Calu3 (cell line): ENCODE measurements at regions not wholly inside any gene's neighbourhood (a gene's known extent, or its start where the extent isn't known, plus 50 kb on each side); places are given as distances from the start of the nearest gene placed in this dataset.

ENCODE experiments used
- BruUV-seq: library from RNA; stranded (reverse); fragments of 400-500 nt; replicated peaks from 2 replicates; lab custom pipeline; 2021; lab: Mats Ljungman, UMichigan
- CTCF ChIA-PET: fragments of 300-600 bp; sonication (Branson Sonifier 250); formaldehyde crosslinking; loops from one replicate; lab custom pipeline; 2022; ENCODE audit warnings: antibody characterized with exemption; lab: Charles Lee
- DNase-seq: peaks from one replicate; pipeline ENCODE4 v3.0.0; 2022
- H3K27ac Mint-ChIP-seq: one replicate; pipeline ENCODE4 v1.8.0; 2022; ENCODE audit warnings: mixed read lengths; ENCODE audit not compliant: unreplicated experiment
- H3K27me3 Mint-ChIP-seq: one replicate; pipeline ENCODE4 v1.8.0; 2022; ENCODE audit warnings: mixed read lengths; ENCODE audit not compliant: unreplicated experiment
- H3K36me3 Mint-ChIP-seq: one replicate; pipeline ENCODE4 v1.8.0; 2022; ENCODE audit warnings: mild to moderate bottlenecking, moderate library complexity, mixed read lengths; ENCODE audit not compliant: insufficient read depth, unreplicated experiment
- H3K4me1 Mint-ChIP-seq: one replicate; pipeline ENCODE4 v1.8.0; 2022; ENCODE audit warnings: mild to moderate bottlenecking, low read depth, mixed read lengths; ENCODE audit not compliant: unreplicated experiment
- H3K4me3 Mint-ChIP-seq: one replicate; pipeline ENCODE4 v1.8.0; 2022; ENCODE audit warnings: mild to moderate bottlenecking, low read depth, moderate library complexity, mixed read lengths; ENCODE audit not compliant: unreplicated experiment
- H3K9me3 Mint-ChIP-seq: one replicate; pipeline ENCODE4 v1.8.0; 2022; ENCODE audit warnings: low read depth, mixed read lengths; ENCODE audit not compliant: unreplicated experiment
- CTCF ChIP-seq: fragments of 200-600 bp; IDR thresholded peaks from one replicate; pipeline ENCODE4 v1.8.0; 2022; ENCODE audit warnings: antibody characterized with exemption; ENCODE audit not compliant: unreplicated experiment
- intact Hi-C: fragments of 100-400 bp; cut with micrococcal nuclease; formaldehyde crosslinking; loops from one replicate; pipeline ENCODE4 v1.10.0; 2022; ENCODE audit not compliant: unreplicated experiment

GRCh38 chr10:60710041-60710440 is 68.2 kb upstream of the CDK1 start:
- Mint-ChIP-seq H3K9me3 (peaks cover 6% of the 10 kb centered on the region), H3K36me3 (no peaks in the 10 kb centered on the region), H3K27me3 (no peaks in the 10 kb centered on the region), H3K4me3 (no peak overlapping the region), H3K4me1 (peaks cover 19% of the 10 kb centered on the region), H3K27ac (no peak overlapping the region)
- intact Hi-C loops = loop anchor here (1.0 kb wide), 1 partner anchor 28 kb away; no protein-coding TSS in a partner anchor
- CTCF ChIA-PET = interaction anchor here (0.7 kb wide), 1 partner anchor 628 kb away, joined by 5 read pairs; no protein-coding TSS in a partner anchor
- BruUV-seq = no TSS peak
- DNase-seq = no peak
- no peak for TF ChIP-seq CTCF

DNA sequence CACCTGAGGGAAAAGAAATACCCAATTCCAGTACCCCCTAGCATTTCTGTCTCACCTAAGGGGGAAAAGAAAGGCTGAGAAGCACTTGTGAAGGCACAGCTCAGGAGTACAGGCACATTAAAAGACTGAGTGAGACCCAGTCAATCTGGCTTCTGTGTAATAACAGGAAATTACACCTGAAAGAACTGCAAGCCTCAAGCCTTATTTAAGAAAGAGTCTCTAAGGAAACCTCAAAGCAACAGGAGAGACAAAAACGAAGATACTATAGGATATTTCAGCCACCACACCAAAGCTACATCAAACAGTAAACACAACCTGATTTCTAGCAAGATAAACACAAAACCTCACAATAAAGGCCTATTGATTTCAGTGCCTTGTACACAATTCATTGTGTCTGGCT is 69.6 kb upstream of the CDK1 start:
- Mint-ChIP-seq H3K4me3 (no peak overlapping the region), H3K9me3 (peaks cover 6% of the 10 kb centered on the region), H3K4me1 (peaks cover 30% of the 10 kb centered on the region), H3K36me3 (no peaks in the 10 kb centered on the region), H3K27ac (no peak overlapping the region), H3K27me3 (no peaks in the 10 kb centered on the region)
- CTCF ChIA-PET = no interaction called here
- no peak for DNase-seq
- intact Hi-C loops = no loop called here
- no TSS peak for BruUV-seq
- no peak for TF ChIP-seq CTCF

DNA sequence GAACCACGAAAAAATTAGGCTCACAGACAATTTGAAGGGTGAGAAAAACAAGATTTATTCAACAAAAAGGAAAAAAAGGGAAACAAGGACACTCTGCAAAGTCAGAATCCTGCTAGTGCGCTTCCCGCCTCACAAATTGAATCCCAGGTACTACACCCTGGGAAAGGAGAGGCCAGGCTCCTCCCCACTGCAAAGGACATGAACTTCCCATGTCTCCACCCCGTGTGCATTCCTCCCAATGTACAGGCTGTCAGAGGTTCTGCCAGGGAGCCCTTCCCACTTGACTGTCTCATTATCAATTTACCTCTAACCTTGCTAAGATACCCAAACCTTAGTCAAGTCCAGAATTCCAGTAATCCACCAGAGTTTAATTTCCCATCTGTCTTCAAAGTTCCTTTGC is 70.4 kb upstream of the CDK1 start:
- intact Hi-C loops = no loop called here
- no peak for TF ChIP-seq CTCF
- DNase-seq = no peak
- no peaks in the 10 kb centered on the region for H3K36me3 Mint-ChIP-seq
- H3K27me3 Mint-ChIP-seq = no peaks in the 10 kb centered on the region
- H3K27ac Mint-ChIP-seq = no peak overlapping the region
- H3K9me3 Mint-ChIP-seq = peaks cover 6% of the 10 kb centered on the region
- no peak overlapping the region for H3K4me3 Mint-ChIP-seq
- CTCF ChIA-PET = no interaction called here
- peaks cover 31% of the 10 kb centered on the region for H3K4me1 Mint-ChIP-seq
- BruUV-seq = no TSS peak

- Mint-ChIP-seq H3K36me3 (no peaks in the 10 kb centered on the region), H3K4me1 (peaks cover 31% of the 10 kb centered on the region), H3K27ac (no peak overlapping the region), H3K9me3 (peaks cover 6% of the 10 kb centered on the region), H3K4me3 (no peak overlapping the region), H3K27me3 (no peaks in the 10 kb centered on the region)
- CTCF ChIA-PET = no interaction called here
- intact Hi-C loops = no loop called here
- BruUV-seq = no TSS peak
- TF ChIP-seq CTCF = no peak
- DNase-seq = no peak
Observed at GRCh38 chr10:60706146-60706545, 72.1 kb upstream of the CDK1 start.
